Ishikawa (cell line): ENCODE measurements at regions not wholly inside any gene's neighbourhood (a gene's known extent, or its start where the extent isn't known, plus 50 kb on each side); places are given as distances from the start of the nearest gene placed in this dataset.

Source experiments
- CEBPB ChIP-seq: IDR thresholded peaks from 2 replicates; pipeline ENCODE4 v1.6.1; 2012
- CREB1 ChIP-seq: IDR thresholded peaks from 2 replicates; pipeline ENCODE4 v1.6.1; 2012; ENCODE audit warnings: low read depth
- EGR1 ChIP-seq: IDR thresholded peaks from 2 replicates; pipeline ENCODE4 v1.6.1; 2012
- EP300 ChIP-seq: IDR thresholded peaks from 2 replicates; pipeline ENCODE4 v1.6.1; 2012; ENCODE audit warnings: borderline replicate concordance
- FOXM1 ChIP-seq: IDR thresholded peaks from 2 replicates; pipeline ENCODE4 v1.6.1; 2012; ENCODE audit warnings: low read depth, borderline replicate concordance
- NFIC ChIP-seq: IDR thresholded peaks from 2 replicates; pipeline ENCODE4 v1.6.1; 2012
- RAD21 ChIP-seq: IDR thresholded peaks from 2 replicates; pipeline ENCODE4 v1.6.1; 2012; ENCODE audit warnings: low read depth
- TAF1 ChIP-seq: IDR thresholded peaks from 2 replicates; pipeline ENCODE4 v1.6.1; 2012; ENCODE audit warnings: low read depth, mild to moderate bottlenecking
- TCF12 ChIP-seq: IDR thresholded peaks from 2 replicates; pipeline ENCODE4 v1.6.1; 2012; ENCODE audit warnings: low read depth
- TEAD4 ChIP-seq: IDR thresholded peaks from 2 replicates; pipeline ENCODE4 v1.6.1; 2012
- YY1 ChIP-seq: IDR thresholded peaks from 2 replicates; pipeline ENCODE4 v1.6.1; 2012; ENCODE audit warnings: low read depth
- ZBTB7A ChIP-seq: IDR thresholded peaks from 2 replicates; pipeline ENCODE4 v1.6.1; 2012; ENCODE audit warnings: low read depth
- TF ChIP-seq, protein P1 (sequence below): IDR thresholded peaks from 2 replicates; pipeline ENCODE4 v1.6.1; 2012; ENCODE audit warnings: low read depth, mild to moderate bottlenecking
- TF ChIP-seq, protein P2 (sequence below): IDR thresholded peaks from 2 replicates; pipeline ENCODE4 v1.6.1; 2012
- TF ChIP-seq, protein P3 (sequence below): IDR thresholded peaks from 2 replicates; pipeline ENCODE4 v1.6.1; 2012

DNA sequence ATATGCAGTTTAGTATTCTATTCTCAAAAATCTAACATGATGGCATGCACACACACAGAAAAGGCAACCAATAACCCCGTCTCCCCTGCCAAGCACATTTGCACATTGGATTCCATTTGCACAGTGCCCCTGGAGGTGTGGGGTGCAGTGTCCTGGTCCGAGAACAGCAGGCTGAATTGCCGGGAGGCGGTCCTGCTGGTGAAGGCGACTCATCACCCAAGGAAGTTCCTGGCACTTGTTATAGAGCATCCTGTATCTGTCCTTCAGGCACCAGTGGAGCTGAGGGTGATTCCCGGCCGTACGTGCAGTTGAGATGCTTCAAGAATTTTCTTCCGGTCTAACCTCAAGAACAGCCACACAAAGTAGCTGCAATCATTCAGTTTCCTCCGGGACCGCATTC lies 73.0 kb upstream of the RAB12 start:
- TF ChIP-seq EGR1, result no peak
- TF ChIP-seq TEAD4, result no peak
- TF ChIP-seq NFIC, result no peak
- TF ChIP-seq CREB1, result no peak
- TF ChIP-seq FOXM1, result no peak
- TF ChIP-seq, protein P1, sequence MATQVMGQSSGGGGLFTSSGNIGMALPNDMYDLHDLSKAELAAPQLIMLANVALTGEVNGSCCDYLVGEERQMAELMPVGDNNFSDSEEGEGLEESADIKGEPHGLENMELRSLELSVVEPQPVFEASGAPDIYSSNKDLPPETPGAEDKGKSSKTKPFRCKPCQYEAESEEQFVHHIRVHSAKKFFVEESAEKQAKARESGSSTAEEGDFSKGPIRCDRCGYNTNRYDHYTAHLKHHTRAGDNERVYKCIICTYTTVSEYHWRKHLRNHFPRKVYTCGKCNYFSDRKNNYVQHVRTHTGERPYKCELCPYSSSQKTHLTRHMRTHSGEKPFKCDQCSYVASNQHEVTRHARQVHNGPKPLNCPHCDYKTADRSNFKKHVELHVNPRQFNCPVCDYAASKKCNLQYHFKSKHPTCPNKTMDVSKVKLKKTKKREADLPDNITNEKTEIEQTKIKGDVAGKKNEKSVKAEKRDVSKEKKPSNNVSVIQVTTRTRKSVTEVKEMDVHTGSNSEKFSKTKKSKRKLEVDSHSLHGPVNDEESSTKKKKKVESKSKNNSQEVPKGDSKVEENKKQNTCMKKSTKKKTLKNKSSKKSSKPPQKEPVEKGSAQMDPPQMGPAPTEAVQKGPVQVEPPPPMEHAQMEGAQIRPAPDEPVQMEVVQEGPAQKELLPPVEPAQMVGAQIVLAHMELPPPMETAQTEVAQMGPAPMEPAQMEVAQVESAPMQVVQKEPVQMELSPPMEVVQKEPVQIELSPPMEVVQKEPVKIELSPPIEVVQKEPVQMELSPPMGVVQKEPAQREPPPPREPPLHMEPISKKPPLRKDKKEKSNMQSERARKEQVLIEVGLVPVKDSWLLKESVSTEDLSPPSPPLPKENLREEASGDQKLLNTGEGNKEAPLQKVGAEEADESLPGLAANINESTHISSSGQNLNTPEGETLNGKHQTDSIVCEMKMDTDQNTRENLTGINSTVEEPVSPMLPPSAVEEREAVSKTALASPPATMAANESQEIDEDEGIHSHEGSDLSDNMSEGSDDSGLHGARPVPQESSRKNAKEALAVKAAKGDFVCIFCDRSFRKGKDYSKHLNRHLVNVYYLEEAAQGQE, result no peak
- TF ChIP-seq RAD21, result no peak
- TF ChIP-seq CEBPB, result no peak
- no peak for TF ChIP-seq EP300
- no peak for TF ChIP-seq ZBTB7A
- TF ChIP-seq, protein P2, sequence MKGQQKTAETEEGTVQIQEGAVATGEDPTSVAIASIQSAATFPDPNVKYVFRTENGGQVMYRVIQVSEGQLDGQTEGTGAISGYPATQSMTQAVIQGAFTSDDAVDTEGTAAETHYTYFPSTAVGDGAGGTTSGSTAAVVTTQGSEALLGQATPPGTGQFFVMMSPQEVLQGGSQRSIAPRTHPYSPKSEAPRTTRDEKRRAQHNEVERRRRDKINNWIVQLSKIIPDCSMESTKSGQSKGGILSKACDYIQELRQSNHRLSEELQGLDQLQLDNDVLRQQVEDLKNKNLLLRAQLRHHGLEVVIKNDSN, result no peak
- no peak for TF ChIP-seq YY1
- no peak for TF ChIP-seq TCF12
- TF ChIP-seq, protein P3, sequence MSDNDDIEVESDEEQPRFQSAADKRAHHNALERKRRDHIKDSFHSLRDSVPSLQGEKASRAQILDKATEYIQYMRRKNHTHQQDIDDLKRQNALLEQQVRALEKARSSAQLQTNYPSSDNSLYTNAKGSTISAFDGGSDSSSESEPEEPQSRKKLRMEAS, result no peak
- no peak for TF ChIP-seq TAF1

DNA sequence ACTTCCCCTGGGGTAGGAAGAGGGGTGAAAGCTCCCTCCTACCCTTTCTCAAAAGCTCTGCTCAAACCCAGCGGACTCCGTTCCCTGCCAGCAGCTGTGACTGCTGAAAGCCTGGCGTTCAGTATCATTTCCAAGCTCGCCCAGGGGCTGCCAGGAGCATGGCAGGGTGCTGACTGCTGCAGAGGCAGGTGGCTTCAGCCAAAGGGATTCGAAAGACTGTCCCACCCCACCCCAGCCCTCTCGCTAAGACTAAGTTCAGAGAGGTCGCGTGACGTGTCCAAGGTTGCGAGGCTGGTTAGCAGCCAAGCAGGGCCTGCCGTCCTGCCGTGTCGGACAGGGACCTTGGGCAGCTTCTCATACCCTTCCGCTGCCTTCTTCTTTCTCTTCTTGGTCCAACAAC lies 72.3 kb upstream of the RAB12 start:
- TF ChIP-seq, protein P1, result no peak
- TF ChIP-seq, protein P2, result no peak
- no peak for TF ChIP-seq TEAD4
- no peak for TF ChIP-seq FOXM1
- no peak for TF ChIP-seq NFIC
- TF ChIP-seq RAD21, result no peak
- no peak for TF ChIP-seq EP300
- TF ChIP-seq TCF12, result no peak
- TF ChIP-seq ZBTB7A, result no peak
- TF ChIP-seq, protein P3, result no peak
- no peak for TF ChIP-seq EGR1
- TF ChIP-seq YY1, result no peak
- TF ChIP-seq CEBPB, result no peak
- no peak for TF ChIP-seq CREB1
- TF ChIP-seq TAF1, result no peak

DNA sequence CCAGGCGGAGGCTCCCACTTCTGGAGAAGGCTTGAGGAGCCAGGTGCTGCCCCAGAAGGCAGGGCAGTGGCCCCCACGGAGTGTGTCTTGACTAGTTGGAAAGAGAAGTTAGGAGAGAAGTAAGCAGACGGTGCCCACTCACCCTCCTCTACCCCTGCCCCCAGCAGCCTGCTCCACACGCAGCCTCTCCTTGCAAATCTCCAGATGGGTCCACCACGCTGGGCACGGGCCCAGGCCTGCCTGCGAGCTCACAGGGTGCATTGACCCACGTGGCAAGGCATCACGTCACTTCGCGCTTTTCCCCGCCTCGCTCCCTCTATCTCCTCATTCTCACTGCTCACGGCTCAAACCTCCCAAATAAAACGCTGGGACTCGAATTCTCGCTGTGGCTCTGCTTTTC lies 71.8 kb upstream of the RAB12 start:
- TF ChIP-seq ZBTB7A (no peak), CEBPB (no peak), EGR1 (no peak), TCF12 (no peak), TAF1 (no peak), TEAD4 (no peak), CREB1 (no peak), EP300 (no peak), NFIC (no peak), YY1 (no peak)
- TF ChIP-seq, protein P3, result no peak
- TF ChIP-seq, protein P2, result no peak

DNA sequence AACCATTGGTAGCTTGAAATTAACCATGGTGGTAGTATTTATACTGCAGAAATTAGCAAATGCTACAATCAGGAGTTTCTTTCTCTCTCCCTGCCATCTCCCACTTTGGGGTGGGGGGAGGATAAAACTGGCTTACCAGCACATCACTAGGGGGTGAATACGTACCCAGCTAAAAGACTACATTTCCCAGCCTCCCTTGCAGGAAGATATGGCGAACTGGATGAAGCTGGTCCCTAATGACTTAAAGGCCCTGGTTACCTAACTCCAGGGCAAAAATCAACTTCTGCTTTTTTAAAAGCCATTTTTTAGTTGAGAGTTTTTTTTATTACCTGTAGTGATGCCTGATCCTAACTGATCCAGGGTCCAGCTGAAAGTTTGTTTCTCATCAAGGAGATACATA lies 70.3 kb upstream of the RAB12 start:
- no peak for TF ChIP-seq ZBTB7A
- TF ChIP-seq EGR1, result no peak
- TF ChIP-seq, protein P3, result no peak
- no peak for TF ChIP-seq YY1
- no peak for TF ChIP-seq CREB1
- TF ChIP-seq NFIC, result no peak
- TF ChIP-seq TEAD4, result no peak
- no peak for TF ChIP-seq CEBPB
- TF ChIP-seq TCF12, result no peak
- no peak for TF ChIP-seq EP300
- TF ChIP-seq FOXM1, result no peak
- TF ChIP-seq, protein P2, result no peak
- TF ChIP-seq, protein P1, result no peak
- no peak for TF ChIP-seq RAD21
- no peak for TF ChIP-seq TAF1
